Keratinocyte (primary cell): ENCODE measurements at regions not wholly inside any gene's neighbourhood (a gene's known extent, or its start where the extent isn't known, plus 50 kb on each side); places are given as distances from the start of the nearest gene placed in this dataset.

ENCODE experiments used
- DNase-seq: peaks from one replicate; pipeline ENCODE4 v3.0.0-alpha.2; 2011; ENCODE audit warnings: low read depth, missing footprints, low spot score
- FAIRE-seq: peaks from 2 replicates; lab custom pipeline; 2011; peaks lifted over from hg19 to GRCh38; lab: Jason Lieb, UNC
- H2AFZ ChIP-seq: 2 replicates; pipeline ENCODE4 v1.6.0; 2012; ENCODE audit warnings: low read length, control low read depth, inconsistent platforms; ENCODE audit not compliant: control insufficient read depth
- H3K27ac ChIP-seq: 2 replicates; pipeline ENCODE4 v1.5.1; 2011; ENCODE audit warnings: low read length; ENCODE audit not compliant: control insufficient read depth, insufficient read depth
- H3K27me3 ChIP-seq: 3 replicates; pipeline ENCODE4 v1.6.0; 2011; ENCODE audit warnings: low read length; ENCODE audit not compliant: control insufficient read depth, insufficient read depth; ENCODE audit errors: extremely low read depth
- H3K36me3 ChIP-seq, 2 experiments: 2 replicates in 1 of 2; 3 replicates in 1 of 2; pipeline ENCODE4 v1.5.1; 2011; ENCODE audit warnings: low read length in 2 of 2, mild to moderate bottlenecking in 1 of 2; ENCODE audit not compliant: control insufficient read depth in 2 of 2, insufficient read depth in 2 of 2; ENCODE audit errors: extremely low read depth in 1 of 2
- H3K4me1 ChIP-seq: 3 replicates; pipeline ENCODE4 v1.5.1; 2011; ENCODE audit warnings: low read length; ENCODE audit not compliant: control insufficient read depth, insufficient read depth; ENCODE audit errors: extremely low read depth
- H3K4me2 ChIP-seq: 3 replicates; pipeline ENCODE4 v1.6.0; 2011; ENCODE audit warnings: low read depth, low read length; ENCODE audit not compliant: control insufficient read depth, insufficient read depth; ENCODE audit errors: extremely low read depth
- H3K4me3 ChIP-seq, 3 experiments: fragments of 200-600 bp in 1 of 3; sonication (generic) in 1 of 3; 2 replicates in 2 of 3; 3 replicates in 1 of 3; pipeline ENCODE4 v1.5.1; 2011 to 2016; ENCODE audit warnings: low read length in 3 of 3, mild to moderate bottlenecking in 3 of 3, control low read depth in 2 of 3, inconsistent platforms in 1 of 3, low read depth in 1 of 3, mixed read lengths in 1 of 3, mixed run types in 1 of 3, moderate library complexity in 1 of 3; ENCODE audit not compliant: control insufficient read depth in 2 of 3, insufficient read depth in 2 of 3; ENCODE audit errors: extremely low read depth in 1 of 3
- H3K79me2 ChIP-seq: 2 replicates; pipeline ENCODE4 v1.6.0; 2012; ENCODE audit warnings: low read length; ENCODE audit not compliant: control insufficient read depth, insufficient read depth
- H3K9ac ChIP-seq: 3 replicates; pipeline ENCODE4 v1.6.0; 2011; ENCODE audit warnings: low read length; ENCODE audit not compliant: control insufficient read depth, insufficient read depth; ENCODE audit errors: extremely low read depth
- H3K9me1 ChIP-seq: 3 replicates; pipeline ENCODE4 v1.6.0; 2011; ENCODE audit warnings: low read length; ENCODE audit not compliant: control insufficient read depth, insufficient read depth; ENCODE audit errors: extremely low read depth
- H3K9me3 ChIP-seq: 2 replicates; pipeline ENCODE4 v1.5.1; 2012; ENCODE audit warnings: low read depth, low read length; ENCODE audit not compliant: control insufficient read depth
- H4K20me1 ChIP-seq: 3 replicates; pipeline ENCODE4 v1.6.0; 2011; ENCODE audit warnings: low read length; ENCODE audit not compliant: control insufficient read depth, insufficient read depth; ENCODE audit errors: extremely low read depth
- EZH2 ChIP-seq: IDR thresholded peaks from one replicate; pipeline ENCODE4 v1.6.1; 2012; ENCODE audit warnings: inconsistent platforms, mild to moderate bottlenecking, low read length, moderate library complexity
- dilution Hi-C: fragments of 300-500 bp; cut with MboI; formaldehyde crosslinking; loops from one replicate; pipeline ENCODE4 v1.7.0; 2020; ENCODE audit warnings: low sequenced_read_pairs; ENCODE audit not compliant: extremely low pct_ligation_motif_present
- TF ChIP-seq, protein P1 (sequence below), 3 experiments: IDR thresholded peaks in 1 of 3; conservative IDR thresholded peaks in 1 of 3; optimal IDR thresholded peaks in 1 of 3; 2 replicates in 2 of 3; 3 replicates in 1 of 3; pipeline versions ENCODE3 to v1.5.1; 2011; ENCODE audit warnings: low read length in 3 of 3, mild to moderate bottlenecking in 3 of 3, moderate library complexity in 2 of 3, control low read depth in 1 of 3, inconsistent platforms in 1 of 3; ENCODE audit not compliant: insufficient read depth in 2 of 3; ENCODE audit errors: extremely low read depth in 1 of 3

DNA sequence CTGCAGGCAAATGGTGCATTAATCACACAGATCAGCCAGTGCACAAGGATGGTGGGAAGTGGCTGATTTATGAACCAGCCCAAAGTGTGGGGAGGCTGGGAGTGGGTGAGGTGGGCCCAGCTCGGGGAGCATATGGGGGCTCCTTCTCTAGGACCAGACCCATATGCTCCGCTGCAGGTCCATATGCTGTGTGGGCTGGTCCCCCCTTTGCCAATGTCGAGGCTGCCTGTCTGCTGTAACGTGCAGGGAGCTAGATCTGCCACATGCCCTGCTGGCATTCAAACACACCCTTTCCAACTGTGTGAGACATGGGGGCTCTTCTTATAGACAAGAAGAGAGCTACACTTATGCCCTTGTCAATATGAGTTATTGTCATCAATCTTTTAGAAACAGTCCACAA is 566.3 kb downstream of the DHX35 start:
- no peaks in the 10 kb centered on the region for H3K27me3 ChIP-seq
- no peak for DNase-seq
- TF ChIP-seq EZH2, result no peak
- TF ChIP-seq, protein P1, sequence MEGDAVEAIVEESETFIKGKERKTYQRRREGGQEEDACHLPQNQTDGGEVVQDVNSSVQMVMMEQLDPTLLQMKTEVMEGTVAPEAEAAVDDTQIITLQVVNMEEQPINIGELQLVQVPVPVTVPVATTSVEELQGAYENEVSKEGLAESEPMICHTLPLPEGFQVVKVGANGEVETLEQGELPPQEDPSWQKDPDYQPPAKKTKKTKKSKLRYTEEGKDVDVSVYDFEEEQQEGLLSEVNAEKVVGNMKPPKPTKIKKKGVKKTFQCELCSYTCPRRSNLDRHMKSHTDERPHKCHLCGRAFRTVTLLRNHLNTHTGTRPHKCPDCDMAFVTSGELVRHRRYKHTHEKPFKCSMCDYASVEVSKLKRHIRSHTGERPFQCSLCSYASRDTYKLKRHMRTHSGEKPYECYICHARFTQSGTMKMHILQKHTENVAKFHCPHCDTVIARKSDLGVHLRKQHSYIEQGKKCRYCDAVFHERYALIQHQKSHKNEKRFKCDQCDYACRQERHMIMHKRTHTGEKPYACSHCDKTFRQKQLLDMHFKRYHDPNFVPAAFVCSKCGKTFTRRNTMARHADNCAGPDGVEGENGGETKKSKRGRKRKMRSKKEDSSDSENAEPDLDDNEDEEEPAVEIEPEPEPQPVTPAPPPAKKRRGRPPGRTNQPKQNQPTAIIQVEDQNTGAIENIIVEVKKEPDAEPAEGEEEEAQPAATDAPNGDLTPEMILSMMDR (optimal IDR thresholded peaks at IDR 0.05 in 1 of 3, IDR thresholded peaks at IDR 0.05 in 1 of 3, conservative IDR thresholded peaks at IDR 0.05 in 1 of 3; ENCODE audit: extremely low read depth in 1 of 3, insufficient read depth in 2 of 3, low read length in 3 of 3), result no peak
- dilution Hi-C loops, result no loop called here
- no peak for FAIRE-seq
- H3K79me2 ChIP-seq, result no peaks in the 10 kb centered on the region
- H3K9ac ChIP-seq, result no peak overlapping the region
- H3K4me2 ChIP-seq, result no peak overlapping the region
- H3K9me1 ChIP-seq, result peaks cover 3% of the 10 kb centered on the region
- H3K36me3 ChIP-seq, result no peaks in the 10 kb centered on the region
- H3K4me1 ChIP-seq, result peaks cover 18% of the 10 kb centered on the region
- no peaks in the 10 kb centered on the region for H3K9me3 ChIP-seq
- no peak overlapping the region for H3K4me3 ChIP-seq
- H4K20me1 ChIP-seq, result no peaks in the 10 kb centered on the region
- H3K27ac ChIP-seq, result no peak overlapping the region
- H2AFZ ChIP-seq, result no peak overlapping the region

DNA sequence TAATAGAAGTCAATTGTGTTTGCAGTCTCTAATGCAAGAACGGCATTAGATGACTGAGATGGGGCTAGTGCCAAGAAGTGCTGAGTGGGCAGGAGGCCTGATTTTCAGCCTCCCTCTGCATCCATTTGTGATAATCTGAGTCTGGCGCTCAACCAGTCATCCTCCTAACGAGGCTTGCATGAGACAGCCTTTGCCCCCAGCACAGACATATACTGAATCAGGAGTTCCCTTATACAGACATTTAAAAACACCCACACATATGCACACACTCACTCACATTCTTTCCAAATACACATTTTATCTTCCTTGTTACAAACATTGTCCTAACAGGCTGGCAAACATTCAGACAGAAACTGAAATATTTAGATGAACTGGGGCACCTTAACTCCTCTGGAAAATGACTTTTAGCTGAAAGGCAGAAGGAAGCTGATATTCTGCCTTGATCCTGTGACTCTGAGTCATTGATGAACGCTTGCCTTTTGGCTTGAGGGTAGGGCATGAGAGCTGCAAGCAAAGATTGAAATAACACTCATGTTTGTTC is 562.3 kb downstream of the DHX35 start:
- DNase-seq, result no peak
- Histone ChIP-seq H3K9me3 (no peaks in the 10 kb centered on the region), H3K27me3 (no peaks in the 10 kb centered on the region), H3K9ac (peak overlapping the region; percentile 43), H3K27ac (peak overlapping the region; percentile 63), H3K4me2 (peak overlapping the region; percentile 42), H3K4me1 (peaks cover 7% of the 10 kb centered on the region), H3K9me1 (no peaks in the 10 kb centered on the region), H3K36me3 (no peaks in the 10 kb centered on the region), H3K79me2 (no peaks in the 10 kb centered on the region), H3K4me3 (peak overlapping the region in 1 of 3 experiments; percentile 15), H2AFZ (peak overlapping the region; percentile 52), H4K20me1 (no peaks in the 10 kb centered on the region)
- dilution Hi-C loops, result no loop called here
- peak; percentile 64 for FAIRE-seq
- TF ChIP-seq, protein P1 (optimal IDR thresholded peaks at IDR 0.05 in 1 of 3, IDR thresholded peaks at IDR 0.05 in 1 of 3, conservative IDR thresholded peaks at IDR 0.05 in 1 of 3; ENCODE audit: extremely low read depth in 1 of 3, insufficient read depth in 2 of 3, low read length in 3 of 3), result no peak
- no peak for TF ChIP-seq EZH2
